HT1080 (cell line): ENCODE measurements at regions not wholly inside any gene's neighbourhood (a gene's known extent, or its start where the extent isn't known, plus 50 kb on each side); places are given as distances from the start of the nearest gene placed in this dataset.

Experiments used
- DNase-seq: peaks from one replicate; pipeline ENCODE4 v3.0.0-alpha.2; 2015; ENCODE audit warnings: low read depth

DNA sequence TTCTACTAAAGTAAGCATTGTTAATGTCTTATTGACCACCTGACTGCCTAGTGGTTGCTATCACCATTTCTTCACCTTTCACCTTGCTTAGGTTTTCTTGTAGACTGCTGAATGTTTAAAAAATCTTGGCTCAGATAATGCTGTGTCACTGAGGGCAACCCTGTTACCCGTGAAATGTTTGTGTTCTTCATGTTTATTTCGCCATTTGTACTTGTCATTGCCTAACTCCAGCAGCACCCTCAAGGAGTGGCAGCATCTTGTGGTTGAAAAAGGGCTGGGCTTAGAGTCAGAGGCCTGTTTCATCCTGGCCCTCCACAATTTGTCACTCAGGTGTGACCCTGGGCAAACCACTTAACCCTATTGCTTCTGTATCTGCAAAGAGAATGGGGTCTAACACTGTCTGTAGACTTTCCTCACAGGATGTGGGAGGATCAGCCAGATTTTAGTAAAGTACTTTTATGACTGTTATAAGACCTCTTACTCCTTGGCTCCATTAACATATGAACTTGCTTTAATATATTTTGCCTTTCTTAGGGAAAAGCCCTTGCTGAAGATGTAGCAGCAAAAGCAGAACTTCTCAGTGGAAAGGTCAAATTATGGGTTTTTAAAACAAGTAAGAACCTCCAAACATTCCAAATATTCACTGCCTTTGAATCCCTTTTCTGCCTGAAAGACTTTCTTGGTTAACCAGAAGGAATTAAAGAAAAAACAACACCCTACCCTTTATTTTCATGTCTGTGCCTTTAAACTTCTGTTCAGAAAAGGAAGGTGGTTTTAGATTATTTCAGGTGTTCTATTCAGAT is 154.5 kb upstream of the C11orf87 start:
- no peak for DNase-seq

DNA sequence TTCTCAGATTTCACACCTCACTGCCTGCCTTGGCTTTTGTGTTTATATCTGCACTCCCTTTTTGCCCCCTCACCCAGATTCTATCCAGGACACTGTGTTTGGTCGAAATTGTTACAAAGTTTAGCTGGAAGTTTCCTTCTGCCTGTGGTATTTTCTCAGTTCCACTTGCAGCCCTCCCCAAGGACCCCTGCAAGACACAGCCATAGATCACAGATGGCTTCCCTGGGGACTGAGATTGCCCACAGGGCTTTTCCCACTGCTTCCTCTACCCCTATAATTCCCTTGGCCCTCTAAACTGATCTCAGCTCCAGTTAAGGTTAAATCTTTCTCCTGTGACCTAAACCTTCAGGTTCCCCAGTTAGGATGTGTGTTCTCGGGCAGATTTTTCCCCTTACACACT is 146.1 kb upstream of the C11orf87 start:
- DNase-seq = no peak

DNA sequence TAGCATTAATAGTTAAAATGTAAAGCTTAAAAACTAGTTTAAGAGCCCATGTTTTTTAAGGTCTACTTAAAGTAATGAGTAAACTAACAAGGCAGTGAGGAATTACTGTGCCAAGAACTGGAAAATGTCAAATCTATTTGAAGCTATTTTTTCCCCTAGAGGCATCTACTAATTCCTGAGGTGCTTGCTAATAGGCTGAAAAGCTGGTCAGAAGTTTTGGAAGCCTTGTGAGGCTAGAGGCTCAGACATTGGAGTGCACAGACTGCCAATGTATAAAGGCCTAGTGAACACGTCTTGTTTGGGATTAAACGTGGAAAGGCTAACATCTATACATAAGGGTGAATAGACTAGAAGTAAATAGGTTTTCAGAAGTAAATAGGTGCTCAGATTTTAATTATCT is 136.5 kb upstream of the C11orf87 start:
- DNase-seq = no peak

DNA sequence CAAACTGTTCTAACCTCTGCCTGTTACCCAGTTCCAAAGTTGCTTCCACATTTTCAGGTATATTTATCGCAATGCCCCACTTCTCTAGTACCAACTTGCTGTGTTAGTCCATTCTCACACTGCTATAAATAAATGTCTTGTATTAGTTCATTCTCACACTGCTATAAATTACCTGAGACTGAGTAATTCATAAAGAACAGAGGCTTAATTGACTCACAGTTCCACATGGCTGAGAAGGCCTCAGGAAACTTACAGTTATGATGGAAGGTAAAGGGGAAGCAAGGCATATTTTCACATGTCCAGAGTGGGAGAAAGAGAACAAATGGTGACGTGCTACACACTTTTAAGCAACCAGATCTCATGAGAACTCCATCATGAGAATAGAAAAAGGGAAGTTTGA is 130.4 kb upstream of the C11orf87 start:
- no peak for DNase-seq

DNA sequence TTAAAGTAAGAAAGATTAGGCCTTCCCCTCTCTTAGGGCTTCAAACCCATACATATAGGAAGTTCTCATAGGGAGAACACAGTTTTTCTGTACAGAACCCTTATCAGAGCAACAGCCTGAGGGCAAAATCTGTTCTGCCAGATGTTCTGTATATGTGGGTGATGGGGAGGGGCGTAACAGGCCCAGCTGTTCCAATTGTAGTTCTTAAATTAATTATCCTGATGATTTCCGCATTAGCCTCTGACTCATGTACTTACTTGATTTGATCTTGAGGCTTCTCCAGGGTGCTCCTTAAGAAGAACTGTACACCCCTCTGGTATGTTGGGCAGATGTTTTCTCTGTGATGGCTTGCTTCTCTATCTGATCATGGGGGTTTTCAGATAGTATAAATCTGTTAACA is 123.1 kb upstream of the C11orf87 start:
- no peak for DNase-seq

DNA sequence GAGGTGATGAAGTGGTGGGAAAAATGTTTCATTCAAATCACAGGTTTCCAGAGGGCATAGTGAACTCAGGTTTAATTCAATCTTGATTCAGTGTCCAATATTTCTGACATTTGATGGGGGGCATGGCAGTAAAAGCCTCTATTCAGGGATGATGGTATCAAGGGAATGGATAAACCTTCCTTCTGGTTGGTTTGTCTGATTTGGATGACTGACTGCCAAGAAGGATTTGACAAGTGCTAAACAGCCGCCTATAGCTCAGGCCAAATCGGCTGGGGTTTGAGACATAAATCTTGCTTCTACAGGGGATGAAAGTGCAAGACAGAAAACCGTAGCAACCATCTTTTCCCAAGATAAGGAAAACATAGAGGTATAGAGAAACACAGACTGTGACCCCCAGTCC is 121.8 kb upstream of the C11orf87 start:
- no peak for DNase-seq

DNA sequence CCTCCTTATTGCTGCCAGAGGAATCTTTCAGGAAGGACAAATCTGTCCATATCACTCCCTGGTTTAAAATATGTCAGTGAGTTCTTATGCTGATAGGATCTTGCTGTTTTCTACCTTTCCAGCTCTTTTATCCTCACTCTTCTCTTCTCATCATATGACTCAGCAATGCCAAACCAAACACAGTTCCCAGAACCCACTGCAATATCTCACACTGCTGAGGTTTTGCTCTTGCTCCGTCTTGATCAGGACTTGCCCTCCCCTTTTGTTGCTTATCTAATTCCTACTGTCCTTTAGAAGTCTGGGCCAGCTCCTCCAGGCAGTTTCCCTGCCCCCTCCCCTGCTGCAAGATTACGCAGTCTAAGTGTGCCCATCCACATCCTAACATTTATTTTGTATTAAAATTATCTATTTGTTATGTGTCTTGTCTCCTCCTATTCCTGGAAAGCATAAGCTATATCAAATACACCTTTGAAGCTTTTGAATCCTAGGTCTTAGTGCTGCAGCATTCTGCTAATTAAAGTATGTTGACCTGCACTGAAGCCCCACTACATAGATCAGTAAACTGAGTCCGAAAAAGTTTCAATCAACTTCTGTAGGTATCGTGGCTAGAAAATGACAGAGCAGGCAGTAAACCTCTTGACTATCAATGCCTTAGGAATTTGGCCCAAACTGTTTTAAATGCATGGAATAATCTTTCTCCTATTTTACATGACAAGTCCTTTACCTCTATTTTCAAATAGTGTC is 119.2 kb upstream of the C11orf87 start:
- no peak for DNase-seq

DNA sequence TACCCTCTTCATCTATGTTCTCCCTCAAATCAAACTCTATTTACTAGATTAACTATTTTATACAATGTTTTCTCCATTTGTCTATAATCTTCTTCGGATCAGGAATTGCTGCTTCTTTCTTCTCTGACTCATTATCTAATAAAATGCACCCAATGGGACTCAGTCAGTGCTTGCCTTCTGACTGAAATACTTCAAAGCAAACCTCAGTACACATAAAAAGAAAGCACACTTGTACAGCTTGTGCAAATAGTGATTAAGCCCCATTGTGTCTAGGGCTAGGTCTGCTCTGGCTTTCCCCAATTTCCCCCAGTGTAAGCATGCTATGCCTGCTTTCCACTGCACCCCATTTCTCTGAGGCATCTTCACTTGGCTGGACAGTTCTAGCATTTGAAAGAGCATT is 118.6 kb upstream of the C11orf87 start:
- DNase-seq = no peak

DNA sequence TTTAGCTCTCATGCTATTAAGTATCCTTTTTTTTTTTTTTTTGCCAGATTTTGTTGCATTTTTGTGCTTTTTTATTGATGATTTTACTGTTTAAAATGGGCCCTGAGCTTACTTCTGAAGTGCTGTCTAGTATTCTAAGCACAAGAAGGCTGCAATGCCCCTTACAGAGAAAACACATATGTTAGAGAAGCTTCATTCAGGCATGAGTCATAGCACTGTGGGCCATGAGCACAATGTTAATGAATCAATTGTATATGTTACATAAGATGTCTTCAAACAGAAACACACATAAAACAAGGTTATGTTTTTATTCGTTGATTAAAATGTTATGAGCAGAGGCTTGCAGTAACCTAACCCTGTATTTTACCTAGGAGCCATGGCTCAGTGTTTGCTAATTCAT is 117.8 kb upstream of the C11orf87 start:
- no peak for DNase-seq

DNA sequence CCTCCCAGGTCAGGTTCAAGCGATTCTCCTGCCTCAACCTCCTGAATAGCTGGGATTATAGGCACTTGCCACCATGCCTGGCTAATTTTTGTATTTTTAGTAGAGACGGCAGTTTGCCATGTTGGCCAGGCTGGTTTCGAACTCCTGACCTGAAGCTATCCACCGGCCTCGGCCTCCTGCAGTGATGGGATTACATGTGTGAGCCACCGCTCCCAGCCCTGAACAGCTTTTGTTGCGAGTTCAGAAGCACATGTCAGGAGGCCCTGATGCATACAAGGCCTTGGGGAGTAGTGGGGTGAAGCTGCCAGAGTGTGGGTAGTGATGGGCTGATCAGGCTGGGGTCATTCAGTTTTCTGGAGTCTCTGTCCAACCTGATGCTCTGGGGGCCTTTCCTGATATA is 117.0 kb upstream of the C11orf87 start:
- DNase-seq = no peak

DNA sequence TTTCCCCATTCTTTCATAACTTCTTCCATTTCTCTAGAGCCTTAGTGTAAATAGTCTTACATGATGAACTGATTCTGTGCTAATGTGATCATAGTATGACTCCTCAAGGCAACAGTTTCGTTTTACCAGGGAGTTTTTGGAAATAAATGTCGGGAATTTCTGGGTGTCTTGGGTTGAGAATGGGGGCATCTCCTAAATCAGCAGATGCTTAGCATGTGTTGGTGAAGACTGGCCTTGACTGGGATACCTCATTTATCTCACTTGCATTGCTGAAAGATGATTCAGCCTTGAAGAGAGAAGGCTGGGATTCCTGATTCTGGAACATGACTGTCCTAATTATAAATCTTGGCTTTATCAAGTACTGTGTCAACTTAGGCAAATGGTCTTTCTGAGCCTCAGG is 115.7 kb upstream of the C11orf87 start:
- no peak for DNase-seq

DNA sequence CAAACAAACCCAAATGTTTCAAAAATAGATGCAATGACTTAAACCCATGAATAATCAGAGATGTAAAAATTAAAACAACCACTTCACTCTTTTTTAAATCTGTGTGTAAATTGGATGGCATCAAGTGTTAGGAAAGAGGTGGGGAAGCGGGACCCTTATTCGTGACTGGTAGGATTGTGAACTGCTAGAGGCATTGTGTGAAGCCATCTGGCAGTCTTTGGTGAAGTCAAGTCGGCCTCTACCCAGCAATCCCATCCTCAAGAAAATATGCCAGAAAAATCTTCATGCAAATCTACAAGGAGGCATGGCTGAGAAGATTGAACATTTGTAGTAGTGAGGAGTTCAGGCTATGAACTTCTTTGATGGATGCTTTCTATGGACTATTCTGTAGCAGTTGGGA is 114.6 kb upstream of the C11orf87 start:
- DNase-seq = no peak

DNA sequence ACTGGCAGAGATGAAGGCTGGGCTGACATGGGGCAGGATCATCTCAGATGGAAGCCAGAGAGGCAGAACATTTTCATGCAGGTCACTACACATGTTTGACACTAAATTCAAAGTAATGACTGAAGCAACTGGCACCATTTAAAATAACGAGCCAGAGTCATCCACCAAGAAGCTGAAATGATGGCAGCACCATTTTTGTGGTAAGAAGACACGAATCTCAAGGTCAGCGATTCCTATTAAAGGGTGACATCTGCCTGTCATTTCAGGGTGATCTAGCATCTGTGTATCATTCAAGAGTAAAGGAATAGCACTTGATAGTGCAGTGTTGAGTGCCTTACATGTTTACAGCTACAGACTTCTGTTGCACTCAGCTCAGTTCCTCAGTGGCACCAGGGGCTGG is 113.4 kb upstream of the C11orf87 start:
- DNase-seq = no peak

DNA sequence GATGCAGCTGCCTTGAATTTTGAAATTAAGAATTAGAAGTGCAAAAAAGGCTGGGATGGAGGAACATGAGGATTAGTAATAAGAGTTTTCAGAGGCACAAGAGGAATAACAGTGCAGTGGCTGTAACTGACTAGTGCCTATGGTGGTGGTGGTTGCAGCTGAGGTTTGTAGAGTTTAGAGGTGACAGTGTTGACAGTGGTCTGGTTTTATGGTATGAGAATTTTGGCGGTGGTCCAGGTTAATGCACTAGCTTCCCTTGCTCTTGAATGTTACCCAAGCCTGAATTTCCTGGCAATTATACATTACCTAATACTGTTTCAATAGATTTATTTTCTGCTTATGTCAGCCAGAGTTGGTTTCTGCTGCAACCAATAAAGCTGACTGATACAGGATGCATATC is 112.8 kb upstream of the C11orf87 start:
- DNase-seq = peak; percentile 55

DNA sequence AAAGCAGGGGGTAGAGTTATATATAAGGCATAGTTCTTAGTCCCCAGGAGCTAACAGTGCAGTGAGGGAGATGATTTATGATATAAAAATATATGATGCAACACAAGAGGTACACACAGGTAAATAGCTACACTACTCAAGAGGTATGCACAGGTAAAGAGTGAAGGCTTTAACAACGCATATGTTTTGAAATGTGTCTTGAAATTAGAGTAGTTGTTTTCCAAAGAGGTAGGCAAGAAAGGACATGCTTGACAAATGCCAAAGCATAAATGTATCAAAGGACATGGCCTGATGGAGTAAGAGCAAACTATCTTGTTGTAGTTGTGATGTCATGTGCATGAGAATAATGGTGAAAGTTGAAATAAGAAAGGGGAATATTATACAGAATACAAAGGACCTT is 104.3 kb upstream of the C11orf87 start:
- DNase-seq = no peak

DNA sequence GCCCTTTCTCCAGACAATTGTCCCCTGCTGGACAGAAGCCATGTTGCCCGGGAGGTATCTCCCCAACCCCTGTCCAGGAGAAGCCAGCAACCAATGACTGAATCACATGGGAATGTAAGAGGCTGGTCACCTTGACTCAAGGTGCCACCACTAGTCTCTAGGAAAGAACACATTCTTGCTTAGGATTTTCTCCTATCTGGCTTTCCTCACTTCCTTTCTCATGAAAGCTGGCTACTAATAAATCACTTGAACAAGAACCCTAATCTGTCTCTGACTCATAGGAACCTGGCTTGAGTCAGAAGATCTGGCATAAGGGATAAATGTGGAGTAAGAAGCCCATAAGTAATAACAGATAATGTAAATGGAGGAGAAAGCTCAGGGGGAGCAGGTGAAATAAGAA is 101.4 kb upstream of the C11orf87 start:
- peak; percentile 91 for DNase-seq

DNA sequence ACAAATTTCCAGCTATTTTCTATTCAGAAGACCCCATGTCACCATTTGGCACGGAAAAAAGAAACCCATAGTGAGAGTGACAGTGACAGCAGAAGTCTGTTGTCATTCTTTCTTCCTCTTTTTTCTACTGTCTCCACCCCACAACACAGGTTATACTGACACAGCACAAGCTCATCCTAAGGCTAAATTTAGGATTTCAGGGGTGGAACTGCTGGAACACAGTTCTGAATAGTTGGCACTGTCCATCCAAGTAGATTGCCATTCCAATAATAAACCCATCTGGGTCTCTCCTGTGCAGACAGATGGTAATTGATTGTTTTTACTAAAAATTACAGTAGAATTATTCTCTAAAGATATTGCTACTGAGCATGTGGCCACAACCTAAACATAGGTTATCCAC is 95.2 kb upstream of the C11orf87 start:
- no peak for DNase-seq

DNA sequence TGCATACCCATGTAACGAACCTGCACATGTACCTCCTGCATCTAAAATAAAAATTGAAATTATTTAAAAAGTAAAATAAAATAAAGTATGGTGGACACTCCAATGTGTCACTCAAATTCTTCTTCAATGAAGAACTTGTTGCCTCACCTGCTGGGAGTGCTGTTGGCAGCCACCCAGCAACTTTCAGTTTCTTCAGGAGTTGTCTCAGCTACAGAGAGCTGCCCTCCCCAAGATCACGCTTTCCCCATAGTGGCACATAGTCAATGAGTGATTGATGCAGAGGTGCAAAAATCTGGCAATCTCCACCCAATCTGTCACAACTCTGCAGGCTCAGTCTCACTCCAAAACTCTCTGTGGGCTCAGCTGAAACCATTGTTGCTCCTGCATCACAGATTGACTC is 92.3 kb upstream of the C11orf87 start:
- DNase-seq = no peak

DNA sequence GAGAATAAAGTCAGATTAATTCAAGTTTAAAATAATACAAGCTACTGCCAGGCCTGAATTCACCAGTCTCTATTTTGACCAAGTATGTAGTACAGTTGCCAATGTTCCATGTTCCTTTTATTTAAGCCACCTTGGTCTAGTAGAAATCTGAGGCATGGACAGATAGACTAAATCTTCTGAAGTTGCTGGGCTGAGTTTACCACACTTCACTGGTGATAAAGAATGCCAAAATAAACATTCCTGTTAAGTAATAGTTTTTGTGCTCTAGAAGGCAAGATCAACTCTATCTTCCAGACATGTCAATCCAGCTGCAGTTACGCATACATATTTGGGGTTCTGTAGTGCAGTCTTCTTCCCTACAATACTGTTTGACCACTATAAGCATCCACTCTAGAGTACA is 83.9 kb upstream of the C11orf87 start:
- no peak for DNase-seq

DNA sequence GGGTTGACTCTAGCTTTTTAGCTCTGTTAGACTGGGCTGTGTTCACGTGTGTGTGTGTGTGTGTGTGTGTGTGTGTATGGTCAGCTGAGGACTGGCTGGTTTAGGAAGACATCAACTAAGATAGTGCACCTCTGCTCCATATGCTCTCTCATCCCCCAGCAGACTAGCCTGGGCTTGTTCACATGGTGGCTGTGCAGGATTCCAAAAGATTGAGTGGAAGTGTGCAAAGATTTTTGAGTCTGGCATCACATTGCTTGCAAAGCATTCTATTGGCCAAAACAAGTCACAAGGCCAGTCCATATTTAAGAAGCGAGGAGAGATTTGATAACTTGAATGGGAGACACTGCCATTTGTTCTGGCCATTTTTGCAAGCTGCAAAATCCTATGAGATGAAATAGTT is 79.7 kb upstream of the C11orf87 start:
- no peak for DNase-seq

DNA sequence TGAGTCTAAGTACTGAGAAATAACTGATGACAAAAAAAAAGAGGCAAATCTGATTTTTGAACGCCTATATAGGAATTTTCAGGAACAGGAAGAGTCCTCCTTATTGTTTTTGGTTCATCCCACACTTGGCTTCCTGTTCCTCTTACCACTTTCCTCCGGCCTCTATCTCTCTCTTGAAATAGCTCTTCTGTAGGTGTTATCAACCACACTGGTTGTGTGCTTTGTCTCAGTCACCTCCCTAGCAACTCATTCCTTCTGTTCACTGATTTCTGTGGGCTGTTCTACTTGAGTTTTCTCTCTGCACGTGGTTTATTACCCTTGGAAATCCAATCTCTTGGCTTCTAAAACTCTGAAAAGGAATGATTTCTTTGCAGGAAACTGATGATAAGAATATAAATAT is 78.7 kb upstream of the C11orf87 start:
- DNase-seq = no peak

DNA sequence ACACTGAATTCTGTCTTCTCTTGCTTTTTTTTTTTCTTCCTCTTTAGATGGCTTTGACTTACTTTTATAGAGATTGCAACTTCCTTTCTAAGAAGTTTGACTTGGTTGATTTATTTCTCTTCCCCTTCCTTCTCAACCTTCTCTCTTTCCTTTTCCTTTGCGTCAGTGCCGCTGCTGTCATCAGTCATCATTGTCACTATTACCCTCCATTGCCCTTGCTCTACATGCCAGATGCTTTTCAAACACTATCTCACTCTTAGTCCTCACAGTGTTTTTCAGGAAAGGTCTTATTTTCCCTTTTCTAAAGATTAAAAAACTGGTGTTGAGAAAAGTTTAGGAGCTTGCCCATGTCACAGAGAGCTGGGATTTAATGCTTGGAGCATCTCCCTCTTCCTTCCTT is 74.7 kb upstream of the C11orf87 start:
- DNase-seq = no peak
